HG03460 (cell line): ENCODE measurements at regions not wholly inside any gene's neighbourhood (a gene's known extent, or its start where the extent isn't known, plus 50 kb on each side); places are given as distances from the start of the nearest gene placed in this dataset.
"Not testable (repeated sequence)": the region's sequence is repeated elsewhere in the genome, so short reads cannot be mapped to it uniquely, and the experiment has no call there.

ENCODE experiments used
- ATAC-seq: cut with Tn5 transposase; IDR thresholded peaks from one replicate; pipeline ENCODE4 v1.9.1; 2021; ENCODE audit not compliant: unreplicated experiment

- no peak for ATAC-seq
Measured at GRCh38 chr5:155114655-155115054, 101.1 kb downstream of the KIF4B start.

DNA sequence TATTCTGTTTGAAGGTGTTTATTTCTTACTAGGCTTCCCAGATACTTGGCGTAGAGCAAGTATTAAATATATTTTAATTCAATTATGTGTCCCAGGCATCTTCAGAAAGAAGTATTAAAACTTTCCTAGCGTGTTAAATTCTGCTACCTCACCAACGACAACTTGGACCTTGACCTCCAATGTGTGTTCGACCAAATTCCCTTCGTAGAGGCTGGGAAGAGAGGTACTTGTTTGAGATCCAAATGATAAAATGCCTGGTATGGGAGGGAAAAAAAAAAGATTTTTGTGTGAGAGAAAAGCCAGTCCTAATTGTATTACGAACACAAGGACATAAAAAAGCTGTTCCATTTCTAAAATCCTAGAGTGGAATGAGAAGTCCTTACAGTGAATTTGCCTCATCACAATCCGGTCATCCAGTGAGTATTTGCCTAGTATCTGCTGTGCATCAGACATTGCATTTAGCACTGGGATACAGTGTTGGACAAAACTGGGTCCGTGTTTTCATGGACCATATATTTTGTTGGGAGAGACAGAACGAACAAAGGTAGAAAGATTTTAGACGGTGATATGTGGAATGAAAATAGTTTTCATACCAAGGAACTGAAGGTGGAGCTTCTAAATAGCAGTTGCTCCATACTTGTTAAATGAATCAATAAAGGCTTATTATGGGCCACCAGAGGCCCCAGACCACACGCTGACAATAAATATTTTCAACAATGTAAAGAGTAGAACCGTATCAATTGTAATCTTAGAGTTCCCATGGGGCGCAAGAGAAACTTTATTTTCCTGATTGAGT lies 103.1 kb downstream of the KIF4B start:
- ATAC-seq = no peak

DNA sequence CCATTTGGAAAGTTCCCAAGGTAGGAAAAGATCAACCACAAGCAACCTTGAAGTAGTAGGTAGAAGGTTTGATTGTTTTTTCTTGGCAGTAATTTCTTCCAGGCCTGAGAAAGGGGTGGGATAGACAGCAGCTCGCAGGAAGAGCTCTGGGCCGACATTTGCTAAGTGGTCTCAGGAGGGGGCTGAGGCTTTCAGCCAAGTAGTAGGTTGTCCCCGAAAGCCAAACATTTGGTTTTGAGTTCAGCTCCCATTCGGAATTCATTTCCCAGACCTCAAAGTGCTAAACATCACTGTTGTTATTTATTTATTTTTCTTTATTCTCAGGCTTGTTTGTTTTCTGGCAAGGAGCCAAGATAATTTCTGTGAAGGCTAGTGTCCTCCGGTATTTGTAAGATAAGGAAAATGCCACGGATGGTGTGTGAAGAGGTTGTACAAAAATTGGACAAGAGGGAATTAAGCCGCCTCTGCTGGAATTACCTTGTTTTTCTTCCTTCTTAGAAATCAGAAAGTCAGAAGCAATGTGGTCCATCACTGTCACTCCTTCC lies 112.1 kb downstream of the KIF4B start:
- no peak for ATAC-seq

- no peak for ATAC-seq
Measured at GRCh38 chr5:155126573-155126972, 113.0 kb downstream of the KIF4B start.

- no peak for ATAC-seq
Measured at GRCh38 chr5:155127552-155127951, 114.0 kb downstream of the KIF4B start.

- no peak for ATAC-seq
Measured at GRCh38 chr5:155128786-155129512, 115.4 kb downstream of the KIF4B start.

DNA sequence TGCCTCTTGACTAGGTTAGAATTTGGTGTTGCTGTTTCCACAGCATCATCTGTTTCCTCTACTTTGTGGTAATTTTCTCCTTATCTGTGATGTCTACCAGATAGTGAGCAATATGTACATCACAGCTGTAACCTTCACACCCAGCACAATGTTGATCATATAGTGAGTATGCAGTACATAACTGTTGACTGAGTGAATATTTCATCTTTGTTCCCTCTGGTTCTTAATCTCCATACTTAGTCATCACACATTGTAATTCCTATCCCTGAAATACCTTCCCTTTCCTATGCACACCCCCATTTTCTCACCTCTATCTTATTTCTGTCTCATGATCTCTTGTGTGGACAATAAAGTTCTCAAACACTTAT lies 115.9 kb downstream of the KIF4B start:
- no peak for ATAC-seq

- ATAC-seq = no peak
Measured at GRCh38 chr5:155134130-155134529, 120.6 kb downstream of the KIF4B start.

DNA sequence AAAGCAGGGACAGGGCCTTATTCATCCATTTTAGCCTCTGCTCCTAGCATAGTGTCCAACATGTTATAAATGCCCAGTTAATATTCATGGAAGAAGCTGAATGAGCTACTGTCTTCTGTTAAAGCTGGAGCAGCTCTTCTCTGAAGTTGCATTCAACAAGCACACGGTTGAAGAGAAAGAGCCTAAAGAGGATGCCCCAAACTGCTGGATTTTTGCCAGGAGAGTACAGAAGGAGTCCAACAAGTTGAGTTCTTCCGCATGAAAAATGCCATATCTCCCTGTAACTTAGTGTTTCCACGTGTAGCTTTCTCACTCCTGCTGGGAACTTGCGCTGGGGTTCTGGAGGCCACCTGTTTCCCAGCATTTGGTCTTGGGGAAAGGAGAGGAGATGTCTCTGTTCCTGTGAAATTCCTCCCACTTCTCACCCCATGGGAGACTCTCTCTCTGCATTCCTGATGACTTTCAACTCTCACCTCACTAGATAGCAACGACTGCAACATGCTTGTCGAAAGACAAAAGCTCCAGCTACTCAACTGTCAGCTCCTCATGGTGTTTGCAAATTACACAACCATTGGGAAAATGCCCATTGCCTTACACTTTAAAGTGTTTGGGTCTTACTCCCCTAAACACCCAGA lies 122.8 kb downstream of the KIF4B start:
- ATAC-seq = no peak

DNA sequence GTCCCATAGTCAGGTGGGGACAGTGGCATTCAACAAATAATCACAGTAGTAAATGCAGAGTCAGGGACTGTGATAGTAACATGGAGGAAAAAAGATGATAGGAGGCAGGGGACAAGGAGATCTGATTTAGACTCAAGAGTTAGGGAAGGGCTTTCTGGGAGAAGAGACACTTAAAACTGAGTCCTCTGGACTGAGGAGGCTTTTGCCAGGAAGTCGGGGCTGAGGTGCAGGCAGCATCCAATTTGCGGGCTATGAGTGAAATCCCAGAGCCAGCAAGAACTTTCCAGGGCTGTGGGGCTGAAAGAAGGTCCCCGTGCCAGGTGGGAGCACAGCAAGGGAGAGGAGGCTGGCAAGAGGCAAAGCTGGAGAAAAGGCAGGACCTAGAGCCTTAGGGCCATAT lies 124.1 kb downstream of the KIF4B start:
- ATAC-seq = no peak

DNA sequence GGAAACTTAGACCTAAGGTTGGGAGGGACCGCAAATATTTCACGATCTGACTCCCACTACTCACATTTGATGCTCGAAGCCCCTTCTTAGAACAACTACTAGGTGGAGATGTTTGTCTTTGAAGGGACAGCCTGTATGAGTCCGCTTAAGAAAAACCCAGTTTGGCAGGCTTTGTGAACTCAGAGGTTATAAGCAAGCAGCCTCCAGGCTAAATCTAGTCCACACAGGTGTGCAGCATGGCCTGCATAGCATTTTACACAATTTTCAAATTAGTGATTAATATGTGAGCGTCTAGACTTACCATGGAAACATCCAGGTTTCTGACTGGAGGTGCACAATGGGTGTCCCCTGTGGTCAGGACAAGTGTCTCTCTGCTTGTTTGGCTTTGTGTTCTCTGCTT lies 127.1 kb downstream of the KIF4B start:
- no peak for ATAC-seq

- ATAC-seq = no peak
Measured at GRCh38 chr5:155144956-155145355, 131.4 kb downstream of the KIF4B start.

GRCh38 chr5:155147222-155147621 lies 133.7 kb downstream of the KIF4B start:
- ATAC-seq = no peak

DNA sequence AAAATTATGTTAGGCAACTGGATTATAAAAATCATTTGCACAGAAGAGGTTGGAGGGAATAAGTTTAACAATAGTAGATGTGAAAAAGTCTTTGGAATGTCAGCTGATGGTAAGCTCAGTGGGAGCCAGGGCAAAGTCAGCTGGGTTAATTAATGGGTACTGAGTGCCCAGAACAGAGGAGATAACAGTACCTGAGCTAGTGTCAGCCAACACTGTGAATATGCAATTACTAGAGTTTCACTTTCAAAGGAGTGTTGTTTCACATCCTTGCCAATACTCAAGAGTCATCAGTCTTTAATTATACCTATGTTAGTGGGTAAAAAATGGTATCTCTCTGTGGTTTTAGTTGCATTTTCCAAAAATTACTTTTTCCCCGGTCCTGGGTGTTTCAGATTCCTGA lies 135.1 kb downstream of the KIF4B start:
- ATAC-seq = no peak

- no peak for ATAC-seq
Measured at GRCh38 chr5:155150012-155150411, 136.5 kb downstream of the KIF4B start.

DNA sequence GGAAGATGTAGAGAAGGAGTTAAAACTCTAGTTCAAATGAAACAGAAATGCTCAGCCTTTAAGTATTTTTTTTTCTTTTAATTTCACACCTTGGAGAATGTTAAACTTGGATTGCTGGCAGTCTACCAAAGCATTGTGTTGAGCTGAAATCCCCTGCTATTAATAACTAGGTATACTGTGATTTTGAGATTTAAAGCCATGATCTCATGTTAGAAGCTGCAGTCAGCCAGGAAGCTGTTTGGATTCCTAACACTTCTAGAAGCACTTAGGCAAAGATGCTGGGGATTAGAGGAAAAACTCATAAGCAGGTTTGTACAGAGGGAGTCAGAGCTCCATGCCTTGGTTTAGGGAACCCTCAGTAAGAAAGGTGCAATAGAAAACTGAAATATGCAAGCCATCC lies 141.4 kb downstream of the KIF4B start:
- no peak for ATAC-seq

DNA sequence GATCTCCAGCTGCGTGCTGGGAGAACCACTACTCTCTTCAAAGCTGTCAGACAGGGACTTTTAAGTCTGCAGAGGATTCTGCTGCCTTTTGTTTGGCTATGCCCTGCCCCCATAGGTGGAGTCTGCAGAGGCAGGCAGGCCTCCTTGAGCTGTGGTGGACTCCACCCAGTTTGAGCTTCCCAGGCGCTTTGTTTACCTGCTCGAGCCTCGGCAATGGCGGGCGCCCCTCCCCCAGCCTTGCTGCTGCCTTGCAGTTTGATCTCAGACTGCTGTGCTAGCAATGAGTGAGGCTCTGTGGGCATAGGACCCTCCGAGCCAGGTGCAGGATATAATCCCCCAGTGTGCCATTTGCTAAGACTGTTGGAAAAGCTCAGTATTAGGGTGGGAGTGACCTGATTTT lies 149.5 kb downstream of the KIF4B start:
- ATAC-seq = not testable (repeated sequence)

DNA sequence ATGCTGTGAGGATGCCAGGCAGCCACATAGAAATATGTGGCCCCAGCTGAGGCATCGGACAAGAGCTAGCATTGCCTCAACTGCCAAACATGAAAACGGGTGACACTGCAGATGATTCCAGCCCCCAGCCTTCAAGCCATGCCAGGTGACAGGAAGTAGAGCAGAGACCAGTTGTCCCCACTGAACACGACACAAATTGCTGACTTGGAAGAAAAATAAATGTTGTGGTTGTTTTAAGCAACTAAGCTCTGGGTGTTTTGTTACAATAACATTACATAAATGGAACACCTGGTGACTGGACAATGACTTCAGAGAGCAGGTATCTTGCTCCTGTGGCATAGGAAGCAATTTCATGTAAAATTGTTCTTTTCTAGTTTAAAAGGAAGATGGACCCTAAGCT lies 154.2 kb downstream of the KIF4B start:
- no peak for ATAC-seq

GRCh38 chr5:155181542-155181941 lies 168.0 kb downstream of the KIF4B start:
- ATAC-seq = no peak

DNA sequence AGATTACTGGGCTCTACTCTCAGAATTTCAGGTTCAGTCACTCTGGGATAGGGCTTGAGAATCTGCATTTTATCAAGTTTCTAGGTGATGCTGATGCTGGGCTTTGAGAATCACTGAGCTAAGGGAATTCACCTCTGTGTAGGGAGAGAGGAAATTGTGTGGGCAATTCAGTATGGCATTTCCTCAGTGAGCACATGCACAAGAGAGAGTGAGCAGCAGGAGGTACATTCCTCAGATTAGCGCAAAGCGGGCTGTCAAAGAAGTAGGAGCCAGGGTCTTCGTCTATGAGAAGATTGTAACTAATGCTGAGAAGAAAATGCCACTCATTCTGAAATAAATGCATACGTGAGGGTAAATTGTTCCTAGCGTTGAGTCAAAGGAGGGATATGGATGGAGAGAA lies 175.9 kb downstream of the KIF4B start:
- ATAC-seq = no peak

GRCh38 chr5:155189981-155190380 lies 176.4 kb downstream of the KIF4B start:
- ATAC-seq = no peak

DNA sequence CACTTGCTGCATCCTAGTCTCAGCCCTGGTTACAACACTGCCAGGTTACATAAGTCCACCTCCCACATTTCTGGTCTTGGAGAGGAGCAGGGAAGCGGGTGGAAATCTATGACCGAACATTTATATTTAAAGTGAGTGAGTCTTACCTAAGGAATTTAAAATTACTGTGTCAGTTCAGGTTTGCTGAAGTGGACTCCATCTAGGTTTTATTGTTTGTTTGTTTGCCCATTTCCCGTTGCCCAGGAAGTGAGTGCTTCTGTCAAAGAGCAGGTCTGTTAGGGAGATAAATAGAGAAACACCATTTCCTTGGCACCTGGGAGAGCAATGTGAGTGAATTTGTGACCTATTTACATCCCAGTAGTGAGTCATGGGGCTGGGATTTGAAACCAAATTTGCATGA lies 179.5 kb downstream of the KIF4B start:
- no peak for ATAC-seq
